ENCODE measurements at regions not wholly inside any gene's neighbourhood (a gene's known extent, or its start where the extent isn't known, plus 50 kb on each side); places are given as distances from the start of the nearest gene placed in this dataset.

DNA sequence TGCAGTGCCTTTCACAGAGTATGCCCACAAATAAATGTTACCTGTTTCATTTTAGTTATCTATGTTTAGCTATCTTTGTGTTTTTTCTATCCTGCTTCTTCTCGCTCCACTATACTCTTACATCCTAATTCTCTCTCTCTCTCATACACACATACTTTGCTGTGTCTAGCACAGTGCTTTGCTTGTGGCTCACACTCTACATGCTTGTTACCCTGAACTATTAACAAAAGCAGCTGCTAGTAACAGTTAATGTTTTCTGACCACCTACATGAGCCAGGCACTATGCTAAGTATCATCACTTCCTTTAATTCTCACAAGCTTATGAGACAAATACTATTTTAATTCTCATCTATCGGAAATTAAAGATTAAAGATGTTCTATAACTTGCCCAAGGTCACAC, 390.5 kb upstream of the HNRNPA3 start:
- DNase-seq (no peak), ATAC-seq (no peak)
- no peaks in the 10 kb centered on the region for H3K9me2 ChIP-seq (replicated peaks; ENCODE audit: low read length)
- H3K36me3 ChIP-seq (ENCODE audit: low read depth, low read length) = no peaks in the 10 kb centered on the region
- intact Hi-C loops (cut with micrococcal nuclease) = no loop called here
- H4K20me1 ChIP-seq (ENCODE audit: low read length) = no peaks in the 10 kb centered on the region
- no TSS peak for BruUV-seq (replicated peaks)
- no peak overlapping the region for H3K9ac ChIP-seq (ENCODE audit: low read length)
- no peaks in the 10 kb centered on the region for H3K9me3 ChIP-seq (ENCODE audit: low read length)
- H3K4me3 ChIP-seq (ENCODE audit: low read length) = no peak overlapping the region
- no peaks in the 10 kb centered on the region for H3K4me1 ChIP-seq (ENCODE audit: insufficient read depth, low read length)
- no peak overlapping the region for H2AFZ ChIP-seq (ENCODE audit: low read length)
- TF ChIP-seq EZH2phosphoT487 (IDR thresholded peaks at IDR 0.05; ENCODE audit: borderline replicate concordance, low read length) (no peak), EZH2 (IDR thresholded peaks at IDR 0.05; ENCODE audit: low read length, unreplicated experiment) (no peak)
- TF ChIP-seq, protein P1, sequence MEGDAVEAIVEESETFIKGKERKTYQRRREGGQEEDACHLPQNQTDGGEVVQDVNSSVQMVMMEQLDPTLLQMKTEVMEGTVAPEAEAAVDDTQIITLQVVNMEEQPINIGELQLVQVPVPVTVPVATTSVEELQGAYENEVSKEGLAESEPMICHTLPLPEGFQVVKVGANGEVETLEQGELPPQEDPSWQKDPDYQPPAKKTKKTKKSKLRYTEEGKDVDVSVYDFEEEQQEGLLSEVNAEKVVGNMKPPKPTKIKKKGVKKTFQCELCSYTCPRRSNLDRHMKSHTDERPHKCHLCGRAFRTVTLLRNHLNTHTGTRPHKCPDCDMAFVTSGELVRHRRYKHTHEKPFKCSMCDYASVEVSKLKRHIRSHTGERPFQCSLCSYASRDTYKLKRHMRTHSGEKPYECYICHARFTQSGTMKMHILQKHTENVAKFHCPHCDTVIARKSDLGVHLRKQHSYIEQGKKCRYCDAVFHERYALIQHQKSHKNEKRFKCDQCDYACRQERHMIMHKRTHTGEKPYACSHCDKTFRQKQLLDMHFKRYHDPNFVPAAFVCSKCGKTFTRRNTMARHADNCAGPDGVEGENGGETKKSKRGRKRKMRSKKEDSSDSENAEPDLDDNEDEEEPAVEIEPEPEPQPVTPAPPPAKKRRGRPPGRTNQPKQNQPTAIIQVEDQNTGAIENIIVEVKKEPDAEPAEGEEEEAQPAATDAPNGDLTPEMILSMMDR (conservative IDR thresholded peaks at IDR 0.05; ENCODE audit: low read depth, low read length) = no peak
- ChIA-PET CTCF (no interaction called here), POLR2A (ENCODE audit: unreplicated experiment) (interaction anchor here (0.7 kb wide), 1 partner anchor 524 kb away, joined by 4 read pairs; no protein-coding TSS in a partner anchor)
- no peak overlapping the region for H3K4me2 ChIP-seq (ENCODE audit: low read length)
- H3K27ac ChIP-seq (ENCODE audit: low read length) = no peak overlapping the region
- no peaks in the 10 kb centered on the region for H3K79me2 ChIP-seq (ENCODE audit: low read length)
- peaks cover 74% of the 10 kb centered on the region for H3K27me3 ChIP-seq (ENCODE audit: low read length)
- H3F3A ChIP-seq (ENCODE audit: low read length, unreplicated experiment) = no peaks in the 10 kb centered on the region

DNA sequence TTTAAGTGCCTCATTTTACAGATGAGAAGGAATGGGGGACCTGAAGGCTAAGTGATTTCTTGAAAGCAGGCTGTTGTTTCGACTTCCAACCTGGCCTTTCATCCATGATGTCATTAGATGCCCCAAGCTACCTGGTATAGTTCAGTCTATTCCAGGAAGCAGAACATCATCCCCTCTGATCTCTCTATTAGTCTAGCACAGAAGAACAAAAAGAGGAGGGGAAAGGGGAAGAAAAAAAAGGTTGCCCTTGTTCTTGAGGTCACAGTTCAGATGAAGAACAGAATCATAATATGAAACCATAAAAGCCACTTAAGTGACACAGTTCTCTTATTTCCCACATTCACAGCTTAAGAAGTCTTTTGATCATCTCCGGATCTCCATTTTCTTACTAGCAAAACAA, 386.2 kb upstream of the HNRNPA3 start:
- H3K9ac ChIP-seq (ENCODE audit: low read length) = no peak overlapping the region
- H2AFZ ChIP-seq (ENCODE audit: low read length) = no peak overlapping the region
- intact Hi-C loops (cut with micrococcal nuclease) = no loop called here
- H3K9me3 ChIP-seq (ENCODE audit: low read length) = no peaks in the 10 kb centered on the region
- ChIA-PET POLR2A (ENCODE audit: unreplicated experiment) (no interaction called here), CTCF (no interaction called here)
- H3K27me3 ChIP-seq (ENCODE audit: low read length) = peaks cover 81% of the 10 kb centered on the region
- no peak overlapping the region for H3K4me3 ChIP-seq (ENCODE audit: low read length)
- H3K79me2 ChIP-seq (ENCODE audit: low read length) = no peaks in the 10 kb centered on the region
- H3K4me1 ChIP-seq (ENCODE audit: insufficient read depth, low read length) = no peaks in the 10 kb centered on the region
- DNase-seq = no peak
- H4K20me1 ChIP-seq (ENCODE audit: low read length) = no peaks in the 10 kb centered on the region
- no peaks in the 10 kb centered on the region for H3K9me2 ChIP-seq (replicated peaks; ENCODE audit: low read length)
- TF ChIP-seq EZH2 (IDR thresholded peaks at IDR 0.05; ENCODE audit: low read length, unreplicated experiment) = no peak
- TF ChIP-seq EZH2phosphoT487 (IDR thresholded peaks at IDR 0.05; ENCODE audit: borderline replicate concordance, low read length) = no peak
- TF ChIP-seq, protein P1 (conservative IDR thresholded peaks at IDR 0.05; ENCODE audit: low read depth, low read length) = no peak
- ATAC-seq = no peak
- no peaks in the 10 kb centered on the region for H3K36me3 ChIP-seq (ENCODE audit: low read depth, low read length)
- no peaks in the 10 kb centered on the region for H3F3A ChIP-seq (ENCODE audit: low read length, unreplicated experiment)
- BruUV-seq (replicated peaks) = no TSS peak
- no peak overlapping the region for H3K4me2 ChIP-seq (ENCODE audit: low read length)
- H3K27ac ChIP-seq (ENCODE audit: low read length) = no peak overlapping the region

DNA sequence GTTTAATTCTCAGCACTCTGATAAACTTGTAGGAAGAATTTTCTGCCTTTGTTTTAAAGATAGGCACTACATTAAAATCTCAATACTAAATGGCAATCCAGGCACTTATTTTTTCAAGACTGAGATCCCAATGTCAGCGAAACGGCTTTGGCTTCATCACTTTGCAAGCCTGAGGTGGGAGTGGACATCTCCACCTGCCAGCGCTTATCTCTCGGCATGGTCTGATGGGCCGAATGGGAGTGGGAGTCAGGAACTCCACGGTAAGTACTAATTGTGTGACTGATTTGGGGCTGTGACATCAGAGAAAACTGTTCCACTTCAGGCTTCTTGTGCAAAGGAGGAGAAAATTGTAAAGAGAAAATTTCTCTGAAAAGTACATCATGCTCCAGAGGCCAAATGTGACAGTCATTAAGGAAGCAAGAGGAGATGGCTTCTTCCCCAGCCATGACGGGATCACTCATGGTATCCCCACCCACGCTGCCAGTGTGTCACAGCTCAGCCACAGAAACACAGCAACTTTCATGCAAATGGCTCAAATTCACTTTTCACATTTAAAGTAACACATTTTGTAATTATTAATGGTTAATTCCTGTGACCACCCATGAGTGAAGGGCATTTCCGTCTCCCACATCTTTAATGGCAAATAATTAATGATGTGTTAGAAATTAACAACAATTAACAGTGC, 385.5 kb upstream of the HNRNPA3 start:
- H2AFZ ChIP-seq (ENCODE audit: low read length) = no peak overlapping the region
- no peak overlapping the region for H3K27ac ChIP-seq (ENCODE audit: low read length)
- H3K4me2 ChIP-seq (ENCODE audit: low read length) = no peak overlapping the region
- CTCF ChIA-PET = no interaction called here
- ATAC-seq = no peak
- H3K79me2 ChIP-seq (ENCODE audit: low read length) = no peaks in the 10 kb centered on the region
- no peaks in the 10 kb centered on the region for H4K20me1 ChIP-seq (ENCODE audit: low read length)
- no peaks in the 10 kb centered on the region for H3K9me2 ChIP-seq (replicated peaks; ENCODE audit: low read length)
- H3F3A ChIP-seq (ENCODE audit: low read length, unreplicated experiment) = no peaks in the 10 kb centered on the region
- intact Hi-C loops (cut with micrococcal nuclease) = no loop called here
- no peak for DNase-seq
- H3K4me3 ChIP-seq (ENCODE audit: low read length) = no peak overlapping the region
- TF ChIP-seq, protein P1 (conservative IDR thresholded peaks at IDR 0.05; ENCODE audit: low read depth, low read length) = no peak
- TF ChIP-seq EZH2phosphoT487 (IDR thresholded peaks at IDR 0.05; ENCODE audit: borderline replicate concordance, low read length) (no peak), EZH2 (IDR thresholded peaks at IDR 0.05; ENCODE audit: low read length, unreplicated experiment) (no peak)
- no peaks in the 10 kb centered on the region for H3K4me1 ChIP-seq (ENCODE audit: insufficient read depth, low read length)
- peaks cover 79% of the 10 kb centered on the region for H3K27me3 ChIP-seq (ENCODE audit: low read length)
- H3K36me3 ChIP-seq (ENCODE audit: low read depth, low read length) = no peaks in the 10 kb centered on the region
- no peaks in the 10 kb centered on the region for H3K9me3 ChIP-seq (ENCODE audit: low read length)
- POLR2A ChIA-PET (ENCODE audit: unreplicated experiment) = no interaction called here
- H3K9ac ChIP-seq (ENCODE audit: low read length) = no peak overlapping the region
- no TSS peak for BruUV-seq (replicated peaks)
